ENCODE measurements at regions not wholly inside any gene's neighbourhood (a gene's known extent, or its start where the extent isn't known, plus 50 kb on each side); places are given as distances from the start of the nearest gene placed in this dataset.

DNA sequence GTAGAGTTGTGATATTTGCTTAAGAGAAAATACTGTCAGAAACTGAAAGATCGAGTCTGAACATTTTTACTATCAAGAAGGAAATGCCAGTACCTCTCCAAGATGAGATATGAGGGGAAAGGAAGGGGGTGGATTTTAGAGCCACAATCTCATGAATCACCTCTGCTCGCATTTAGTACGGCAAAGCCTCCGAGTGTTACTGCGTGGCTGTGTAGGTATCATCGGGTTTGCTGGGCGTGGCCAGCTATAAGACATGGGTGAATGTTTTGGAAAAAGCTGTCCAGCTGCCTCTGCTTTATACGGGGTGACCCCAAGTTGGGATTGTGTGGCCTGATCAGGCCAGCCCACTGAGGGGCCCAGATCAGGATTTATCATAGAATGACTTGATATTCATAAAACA is 826.4 kb downstream of the SOCS6 start:
- TF ChIP-seq EZH2 (IDR thresholded peaks at IDR 0.05; ENCODE audit: borderline replicate concordance) (no peak), EZH2phosphoT487 (IDR thresholded peaks at IDR 0.05; ENCODE audit: low read depth, severe bottlenecking, unreplicated experiment) (no peak)
- TF ChIP-seq, protein P1, sequence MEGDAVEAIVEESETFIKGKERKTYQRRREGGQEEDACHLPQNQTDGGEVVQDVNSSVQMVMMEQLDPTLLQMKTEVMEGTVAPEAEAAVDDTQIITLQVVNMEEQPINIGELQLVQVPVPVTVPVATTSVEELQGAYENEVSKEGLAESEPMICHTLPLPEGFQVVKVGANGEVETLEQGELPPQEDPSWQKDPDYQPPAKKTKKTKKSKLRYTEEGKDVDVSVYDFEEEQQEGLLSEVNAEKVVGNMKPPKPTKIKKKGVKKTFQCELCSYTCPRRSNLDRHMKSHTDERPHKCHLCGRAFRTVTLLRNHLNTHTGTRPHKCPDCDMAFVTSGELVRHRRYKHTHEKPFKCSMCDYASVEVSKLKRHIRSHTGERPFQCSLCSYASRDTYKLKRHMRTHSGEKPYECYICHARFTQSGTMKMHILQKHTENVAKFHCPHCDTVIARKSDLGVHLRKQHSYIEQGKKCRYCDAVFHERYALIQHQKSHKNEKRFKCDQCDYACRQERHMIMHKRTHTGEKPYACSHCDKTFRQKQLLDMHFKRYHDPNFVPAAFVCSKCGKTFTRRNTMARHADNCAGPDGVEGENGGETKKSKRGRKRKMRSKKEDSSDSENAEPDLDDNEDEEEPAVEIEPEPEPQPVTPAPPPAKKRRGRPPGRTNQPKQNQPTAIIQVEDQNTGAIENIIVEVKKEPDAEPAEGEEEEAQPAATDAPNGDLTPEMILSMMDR (IDR thresholded peaks at IDR 0.05; ENCODE audit: poor library complexity) = no peak
